GM12878 (cell line): ENCODE measurements at regions not wholly inside any gene's neighbourhood (a gene's known extent, or its start where the extent isn't known, plus 50 kb on each side); places are given as distances from the start of the nearest gene placed in this dataset.

Experiments used
- ATAC-seq: fragments of 200-7000 bp; cut with Tn5 transposase; 3 replicates; pipeline ENCODE4 v1.9.1; 2020; ENCODE audit warnings: mild to moderate bottlenecking, moderate library complexity
- BruUV-seq: library from RNA; stranded (reverse); fragments of 400-500 nt; replicated peaks from 2 replicates; lab custom pipeline; 2021; lab: Mats Ljungman, UMichigan
- CTCF ChIA-PET: fragments of 300-600 bp; sonication (Branson Sonifier 250); formaldehyde crosslinking; extraction: SDS; loops from one replicate; lab custom pipeline; 2021; ENCODE audit warnings: inconsistent platforms; lab: Yijun Ruan, JAX
- POLR2A ChIA-PET: fragments of 350-600 bp; formaldehyde crosslinking; extraction: SDS; loops from one replicate; lab custom pipeline; 2021; ENCODE audit warnings: inconsistent platforms; lab: Charles Lee
- RAD21 ChIA-PET: fragments of 300-600 bp; sonication (Branson Sonifier 250); formaldehyde crosslinking; loops from one replicate; lab custom pipeline; 2023; ENCODE audit warnings: antibody characterized with exemption; ENCODE audit not compliant: unreplicated experiment; lab: Charles Lee
- SMC1A ChIA-PET: fragments of 300-600 bp; sonication (Branson Sonifier 250); formaldehyde crosslinking; loops from one replicate; lab custom pipeline; 2023; ENCODE audit not compliant: unreplicated experiment, uncharacterized antibody; lab: Charles Lee
- DNase-seq: peaks from one replicate; pipeline ENCODE4 v3.0.0-alpha.2; 2011; ENCODE audit warnings: low read depth, low spot score
- FAIRE-seq: peaks from 3 replicates; lab custom pipeline; 2011; peaks lifted over from hg19 to GRCh38; lab: Jason Lieb, UNC
- H2AFZ ChIP-seq: 2 replicates; pipeline ENCODE4 v1.6.0; 2011; ENCODE audit warnings: low read depth, low read length, control low read depth; ENCODE audit not compliant: control insufficient read depth
- H3K27ac ChIP-seq: 2 replicates; pipeline ENCODE4 v1.5.1; 2011; ENCODE audit warnings: control low read depth; ENCODE audit not compliant: control insufficient read depth, insufficient read depth
- H3K27me3 ChIP-seq, 2 experiments: replicated peaks in 1 of 2; 2 replicates each; pipeline versions ENCODE4 v1.6.0 to v1.6.1; 2011; ENCODE audit warnings: low read length in 1 of 2; ENCODE audit not compliant: control insufficient read depth in 2 of 2, insufficient read depth in 2 of 2
- H3K36me3 ChIP-seq, 2 experiments: 2 replicates each; pipeline ENCODE4 v1.5.1; 2011; ENCODE audit warnings: low read length in 1 of 2; ENCODE audit not compliant: control insufficient read depth in 2 of 2, insufficient read depth in 2 of 2
- H3K4me1 ChIP-seq: 2 replicates; pipeline ENCODE4 v1.6.1; 2011; ENCODE audit warnings: mild to moderate bottlenecking, low read length, moderate library complexity, mixed read lengths; ENCODE audit not compliant: control insufficient read depth, insufficient read depth
- H3K4me2 ChIP-seq: 2 replicates; pipeline ENCODE4 v1.6.0; 2011; ENCODE audit warnings: control low read depth; ENCODE audit not compliant: control insufficient read depth, insufficient read depth
- H3K4me3 ChIP-seq: fragments of 200-600 bp; sonication (generic); 2 replicates; pipeline ENCODE4 v1.5.1; 2016
- H3K79me2 ChIP-seq: 2 replicates; pipeline ENCODE4 v1.6.0; 2011; ENCODE audit warnings: low read length; ENCODE audit not compliant: control insufficient read depth, insufficient read depth
- H3K9ac ChIP-seq: 2 replicates; pipeline ENCODE4 v1.8.0; 2011; ENCODE audit warnings: low read length, control low read depth, mixed read lengths; ENCODE audit not compliant: control insufficient read depth, insufficient read depth
- H3K9me3 ChIP-seq: replicated peaks from 3 replicates; pipeline ENCODE4 v1.5.1; 2011; ENCODE audit warnings: mild to moderate bottlenecking, low read length; ENCODE audit not compliant: control insufficient read depth, insufficient read depth
- H4K20me1 ChIP-seq: 2 replicates; pipeline ENCODE4 v1.6.0; 2011; ENCODE audit not compliant: control insufficient read depth, insufficient read depth
- ASH2L ChIP-seq: fragments of 300-600, 200-600 bp; sonication (generic); IDR thresholded peaks from 2 replicates; pipeline ENCODE4 v1.6.1; 2017; ENCODE audit warnings: low read depth, mild to moderate bottlenecking, borderline replicate concordance
- BACH1 ChIP-seq: fragments of 450-650 bp; IDR thresholded peaks from 2 replicates; pipeline ENCODE4 v1.6.1; 2017; ENCODE audit warnings: mild to moderate bottlenecking, borderline replicate concordance
- CHD4 ChIP-seq: fragments of 200-600 bp; sonication (generic); IDR thresholded peaks from 2 replicates; pipeline ENCODE4 v1.6.1; 2016; ENCODE audit warnings: mild to moderate bottlenecking
- EED ChIP-seq: sonication (generic); IDR thresholded peaks from 2 replicates; pipeline ENCODE4 v1.6.1; 2016; ENCODE audit warnings: antibody characterized with exemption, low read depth
- JUND ChIP-seq: IDR thresholded peaks from 2 replicates; pipeline ENCODE4 v1.6.1; 2012; ENCODE audit warnings: low read depth, mild to moderate bottlenecking, low read length, improper control_type of control experiment, moderate library complexity
- MTA2 ChIP-seq: fragments of 450-650 bp; IDR thresholded peaks from 2 replicates; pipeline ENCODE4 v1.6.1; 2016; ENCODE audit warnings: low read depth, mild to moderate bottlenecking, moderate library complexity
- SMAD5 ChIP-seq: IDR thresholded peaks from 2 replicates; pipeline ENCODE4 v1.6.1; 2016; ENCODE audit warnings: antibody characterized with exemption, low read depth
- SRF ChIP-seq, 2 experiments: IDR thresholded peaks; 2 replicates each; pipeline ENCODE4 v1.6.1; 2011; ENCODE audit warnings: low read depth in 2 of 2, low read length in 2 of 2, mild to moderate bottlenecking in 1 of 2, moderate library complexity in 1 of 2
- SUPT20H ChIP-seq: IDR thresholded peaks from 2 replicates; pipeline ENCODE4 v1.6.1; 2011; ENCODE audit warnings: low read depth, mild to moderate bottlenecking, low read length, moderate library complexity, borderline replicate concordance; ENCODE audit not compliant: control insufficient read depth
- YY1 ChIP-seq: IDR thresholded peaks from 2 replicates; pipeline ENCODE4 v1.6.1; 2011; ENCODE audit warnings: low read depth, mild to moderate bottlenecking, low read length
- WGBS: methylation state at CpG from one replicate; pipeline ENCODE4 v1.1.6; 2016; ENCODE audit warnings: low lambda C conversion rate; ENCODE audit not compliant: insufficient replicate concordance, insufficient coverage; ENCODE audit errors: missing lambda C conversion rate; 5-methylcytosine and 5-hydroxymethylcytosine counted together
- in situ Hi-C: fragments of 300-500 bp; cut with MboI; formaldehyde crosslinking; loops from 9 replicates; pipeline ENCODE4 v1.14.3; 2018; ENCODE audit warnings: mixed read lengths
- intact Hi-C: fragments of 100-400 bp; cut with micrococcal nuclease; formaldehyde crosslinking; loops from one replicate; pipeline ENCODE4 v1.14.2; 2022; ENCODE audit not compliant: unreplicated experiment
- TF ChIP-seq, protein P1 (sequence below): fragments of 450-650 bp; conservative IDR thresholded peaks from 2 replicates; pipeline ENCODE4 v1.6.1; 2017; ENCODE audit warnings: mild to moderate bottlenecking, moderate library complexity
- TF ChIP-seq, protein P2 (sequence below): fragments of 450-650 bp; formaldehyde crosslinking; IDR thresholded peaks from 2 replicates; pipeline ENCODE4 v1.4.0; 2020; ENCODE audit warnings: mild to moderate bottlenecking, moderate library complexity
- TF ChIP-seq, protein P3 (sequence below): fragments of 450-650 bp; IDR thresholded peaks from 2 replicates; pipeline ENCODE4 v1.6.1; 2017; ENCODE audit warnings: low read depth, mild to moderate bottlenecking, moderate library complexity

DNA sequence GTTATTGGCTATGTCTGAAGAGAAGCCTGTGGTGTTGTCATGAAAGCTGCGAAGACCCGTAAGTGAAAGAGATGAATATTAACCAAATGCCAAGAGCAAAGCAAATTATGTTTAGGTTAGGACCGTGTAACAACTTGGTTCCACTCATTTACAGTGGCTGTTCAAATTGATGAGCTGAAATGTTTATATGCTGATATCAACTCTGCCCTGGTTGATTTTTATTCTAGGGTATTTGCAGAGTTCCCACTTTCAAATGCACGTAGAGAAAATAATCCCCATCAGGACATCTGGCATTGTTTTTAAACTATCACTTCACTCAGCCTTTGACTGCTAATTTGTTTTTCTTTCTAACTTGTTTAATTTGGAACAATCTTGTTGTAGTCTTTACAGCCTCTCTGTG lies 581.6 kb upstream of the ADAMTS5 start (continued):
- TF ChIP-seq, protein P1, sequence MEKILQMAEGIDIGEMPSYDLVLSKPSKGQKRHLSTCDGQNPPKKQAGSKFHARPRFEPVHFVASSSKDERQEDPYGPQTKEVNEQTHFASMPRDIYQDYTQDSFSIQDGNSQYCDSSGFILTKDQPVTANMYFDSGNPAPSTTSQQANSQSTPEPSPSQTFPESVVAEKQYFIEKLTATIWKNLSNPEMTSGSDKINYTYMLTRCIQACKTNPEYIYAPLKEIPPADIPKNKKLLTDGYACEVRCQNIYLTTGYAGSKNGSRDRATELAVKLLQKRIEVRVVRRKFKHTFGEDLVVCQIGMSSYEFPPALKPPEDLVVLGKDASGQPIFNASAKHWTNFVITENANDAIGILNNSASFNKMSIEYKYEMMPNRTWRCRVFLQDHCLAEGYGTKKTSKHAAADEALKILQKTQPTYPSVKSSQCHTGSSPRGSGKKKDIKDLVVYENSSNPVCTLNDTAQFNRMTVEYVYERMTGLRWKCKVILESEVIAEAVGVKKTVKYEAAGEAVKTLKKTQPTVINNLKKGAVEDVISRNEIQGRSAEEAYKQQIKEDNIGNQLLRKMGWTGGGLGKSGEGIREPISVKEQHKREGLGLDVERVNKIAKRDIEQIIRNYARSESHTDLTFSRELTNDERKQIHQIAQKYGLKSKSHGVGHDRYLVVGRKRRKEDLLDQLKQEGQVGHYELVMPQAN, result no peak
- TF ChIP-seq JUND, result no peak

DNA sequence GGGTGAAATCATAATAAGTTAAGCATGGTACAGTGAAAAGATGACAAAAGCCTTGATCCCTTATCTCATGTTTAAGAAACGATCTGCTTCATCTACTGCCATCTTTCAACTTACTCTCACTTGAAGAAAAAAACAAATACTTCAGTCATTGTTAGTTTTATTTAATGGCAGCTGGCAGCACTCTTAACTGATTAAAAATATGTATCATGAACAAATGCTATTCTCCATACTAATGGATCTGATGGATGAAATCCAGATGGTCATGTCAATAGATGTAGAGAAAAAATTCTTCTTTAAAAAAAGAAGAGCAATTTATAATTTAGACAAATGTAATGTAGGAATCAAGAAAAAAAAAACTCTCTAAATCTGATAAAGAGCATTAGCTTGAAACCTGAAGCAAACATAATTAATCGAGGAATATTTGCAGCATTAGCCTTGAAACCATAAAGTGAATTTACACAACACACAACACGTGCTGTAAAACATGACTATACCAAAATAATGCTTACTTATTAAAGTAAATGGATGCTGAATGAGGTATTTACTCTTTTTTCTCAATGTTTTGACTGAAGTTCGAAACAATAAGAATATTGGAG lies 579.0 kb upstream of the ADAMTS5 start:
- H4K20me1 ChIP-seq, result no peaks in the 10 kb centered on the region
- ChIA-PET SMC1A (no interaction called here), POLR2A (no interaction called here), RAD21 (no interaction called here), CTCF (no interaction called here)
- no peak for FAIRE-seq
- H3K27me3 ChIP-seq, result no peaks in the 10 kb centered on the region
- BruUV-seq, result no TSS peak
- no peak for DNase-seq
- no peaks in the 10 kb centered on the region for H3K79me2 ChIP-seq
- H2AFZ ChIP-seq, result no peak overlapping the region
- no peaks in the 10 kb centered on the region for H3K9me3 ChIP-seq
- WGBS, result 2% methylated on average over 4 of the region's 4 CpGs
- H3K9ac ChIP-seq, result no peak overlapping the region
- no peak overlapping the region for H3K27ac ChIP-seq
- no peak overlapping the region for H3K4me3 ChIP-seq
- H3K36me3 ChIP-seq, result no peaks in the 10 kb centered on the region
- H3K4me2 ChIP-seq, result no peak overlapping the region
- in situ Hi-C loops (no loop called here), intact Hi-C loops (no loop called here)
- TF ChIP-seq SRF (IDR thresholded peaks at IDR 0.05; ENCODE audit: low read depth in 2 of 2, low read length in 2 of 2), result no peak
- no peak for TF ChIP-seq SUPT20H
- TF ChIP-seq MTA2, result no peak
- TF ChIP-seq CHD4, result no peak
- no peak for TF ChIP-seq YY1
- TF ChIP-seq SMAD5, result no peak
- no peak for TF ChIP-seq BACH1
- TF ChIP-seq, protein P2, sequence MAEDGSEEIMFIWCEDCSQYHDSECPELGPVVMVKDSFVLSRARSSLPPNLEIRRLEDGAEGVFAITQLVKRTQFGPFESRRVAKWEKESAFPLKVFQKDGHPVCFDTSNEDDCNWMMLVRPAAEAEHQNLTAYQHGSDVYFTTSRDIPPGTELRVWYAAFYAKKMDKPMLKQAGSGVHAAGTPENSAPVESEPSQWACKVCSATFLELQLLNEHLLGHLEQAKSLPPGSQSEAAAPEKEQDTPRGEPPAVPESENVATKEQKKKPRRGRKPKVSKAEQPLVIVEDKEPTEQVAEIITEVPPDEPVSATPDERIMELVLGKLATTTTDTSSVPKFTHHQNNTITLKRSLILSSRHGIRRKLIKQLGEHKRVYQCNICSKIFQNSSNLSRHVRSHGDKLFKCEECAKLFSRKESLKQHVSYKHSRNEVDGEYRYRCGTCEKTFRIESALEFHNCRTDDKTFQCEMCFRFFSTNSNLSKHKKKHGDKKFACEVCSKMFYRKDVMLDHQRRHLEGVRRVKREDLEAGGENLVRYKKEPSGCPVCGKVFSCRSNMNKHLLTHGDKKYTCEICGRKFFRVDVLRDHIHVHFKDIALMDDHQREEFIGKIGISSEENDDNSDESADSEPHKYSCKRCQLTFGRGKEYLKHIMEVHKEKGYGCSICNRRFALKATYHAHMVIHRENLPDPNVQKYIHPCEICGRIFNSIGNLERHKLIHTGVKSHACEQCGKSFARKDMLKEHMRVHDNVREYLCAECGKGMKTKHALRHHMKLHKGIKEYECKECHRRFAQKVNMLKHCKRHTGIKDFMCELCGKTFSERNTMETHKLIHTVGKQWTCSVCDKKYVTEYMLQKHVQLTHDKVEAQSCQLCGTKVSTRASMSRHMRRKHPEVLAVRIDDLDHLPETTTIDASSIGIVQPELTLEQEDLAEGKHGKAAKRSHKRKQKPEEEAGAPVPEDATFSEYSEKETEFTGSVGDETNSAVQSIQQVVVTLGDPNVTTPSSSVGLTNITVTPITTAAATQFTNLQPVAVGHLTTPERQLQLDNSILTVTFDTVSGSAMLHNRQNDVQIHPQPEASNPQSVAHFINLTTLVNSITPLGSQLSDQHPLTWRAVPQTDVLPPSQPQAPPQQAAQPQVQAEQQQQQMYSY (CRISPR knock-in tag), result no peak
- no peak for TF ChIP-seq ASH2L
- TF ChIP-seq, protein P3, sequence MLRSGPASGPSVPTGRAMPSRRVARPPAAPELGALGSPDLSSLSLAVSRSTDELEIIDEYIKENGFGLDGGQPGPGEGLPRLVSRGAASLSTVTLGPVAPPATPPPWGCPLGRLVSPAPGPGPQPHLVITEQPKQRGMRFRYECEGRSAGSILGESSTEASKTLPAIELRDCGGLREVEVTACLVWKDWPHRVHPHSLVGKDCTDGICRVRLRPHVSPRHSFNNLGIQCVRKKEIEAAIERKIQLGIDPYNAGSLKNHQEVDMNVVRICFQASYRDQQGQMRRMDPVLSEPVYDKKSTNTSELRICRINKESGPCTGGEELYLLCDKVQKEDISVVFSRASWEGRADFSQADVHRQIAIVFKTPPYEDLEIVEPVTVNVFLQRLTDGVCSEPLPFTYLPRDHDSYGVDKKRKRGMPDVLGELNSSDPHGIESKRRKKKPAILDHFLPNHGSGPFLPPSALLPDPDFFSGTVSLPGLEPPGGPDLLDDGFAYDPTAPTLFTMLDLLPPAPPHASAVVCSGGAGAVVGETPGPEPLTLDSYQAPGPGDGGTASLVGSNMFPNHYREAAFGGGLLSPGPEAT, result no peak
- TF ChIP-seq EED, result no peak
- TF ChIP-seq, all 136 proteins: peak for 0
- H3K4me1 ChIP-seq, result no peaks in the 10 kb centered on the region
- no peak for ATAC-seq
